ENCODE measurements at regions not wholly inside any gene's neighbourhood (a gene's known extent, or its start where the extent isn't known, plus 50 kb on each side); places are given as distances from the start of the nearest gene placed in this dataset.

GRCh38 chr6:148053796-148054195 is 288.8 kb upstream of the SASH1 start:
- TF ChIP-seq ZFX (IDR thresholded peaks at IDR 0.05; ENCODE audit: borderline replicate concordance) (no peak), CTCF (IDR thresholded peaks at IDR 0.05) (no peak)
- H3K27ac ChIP-seq, result no peak overlapping the region

- no peak overlapping the region for H3K27ac ChIP-seq
- TF ChIP-seq ZFX (IDR thresholded peaks at IDR 0.05; ENCODE audit: borderline replicate concordance), result no peak
- TF ChIP-seq CTCF (IDR thresholded peaks at IDR 0.05), result no peak
These were observed 288.4 kb upstream of the SASH1 start for GRCh38 chr6:148054219-148054618.

- no peak overlapping the region for H3K27ac ChIP-seq
- TF ChIP-seq ZFX (IDR thresholded peaks at IDR 0.05; ENCODE audit: borderline replicate concordance) (no peak), CTCF (IDR thresholded peaks at IDR 0.05) (no peak)
These were observed 287.2 kb upstream of the SASH1 start for GRCh38 chr6:148055419-148055818.

GRCh38 chr6:148059869-148060268 is 282.8 kb upstream of the SASH1 start:
- TF ChIP-seq CTCF (IDR thresholded peaks at IDR 0.05) (no peak), ZFX (IDR thresholded peaks at IDR 0.05; ENCODE audit: borderline replicate concordance) (no peak)

GRCh38 chr6:148064406-148065134 is 278.1 kb upstream of the SASH1 start:
- TF ChIP-seq ZFX (IDR thresholded peaks at IDR 0.05; ENCODE audit: borderline replicate concordance) (no peak), CTCF (IDR thresholded peaks at IDR 0.05) (no peak)
- no peak overlapping the region for H3K27ac ChIP-seq

More at GRCh38 chr6:148059869-148060268, 282.8 kb upstream of the SASH1 start:
- H3K27ac ChIP-seq, result no peak overlapping the region

- TF ChIP-seq ZFX (IDR thresholded peaks at IDR 0.05; ENCODE audit: borderline replicate concordance) (no peak), CTCF (IDR thresholded peaks at IDR 0.05) (no peak)
- H3K27ac ChIP-seq, result no peak overlapping the region
These were observed 274.1 kb upstream of the SASH1 start for GRCh38 chr6:148068437-148069061.

GRCh38 chr6:148069256-148069655 is 273.4 kb upstream of the SASH1 start:
- no peak overlapping the region for H3K27ac ChIP-seq
- TF ChIP-seq ZFX (IDR thresholded peaks at IDR 0.05; ENCODE audit: borderline replicate concordance) (no peak), CTCF (IDR thresholded peaks at IDR 0.05) (no peak)
